Ammon's horn (tissue), 1 donor: ENCODE measurements at regions not wholly inside any gene's neighbourhood (a gene's known extent, or its start where the extent isn't known, plus 50 kb on each side); places are given as distances from the start of the nearest gene placed in this dataset.
"Not testable (repeated sequence)": the region's sequence is repeated elsewhere in the genome, so short reads cannot be mapped to it uniquely, and the experiment has no call there.

Source experiments
- DNase-seq: peaks from one replicate; pipeline ENCODE4 v3.0.0-alpha.2; 2016; ENCODE audit warnings: low spot score

DNA sequence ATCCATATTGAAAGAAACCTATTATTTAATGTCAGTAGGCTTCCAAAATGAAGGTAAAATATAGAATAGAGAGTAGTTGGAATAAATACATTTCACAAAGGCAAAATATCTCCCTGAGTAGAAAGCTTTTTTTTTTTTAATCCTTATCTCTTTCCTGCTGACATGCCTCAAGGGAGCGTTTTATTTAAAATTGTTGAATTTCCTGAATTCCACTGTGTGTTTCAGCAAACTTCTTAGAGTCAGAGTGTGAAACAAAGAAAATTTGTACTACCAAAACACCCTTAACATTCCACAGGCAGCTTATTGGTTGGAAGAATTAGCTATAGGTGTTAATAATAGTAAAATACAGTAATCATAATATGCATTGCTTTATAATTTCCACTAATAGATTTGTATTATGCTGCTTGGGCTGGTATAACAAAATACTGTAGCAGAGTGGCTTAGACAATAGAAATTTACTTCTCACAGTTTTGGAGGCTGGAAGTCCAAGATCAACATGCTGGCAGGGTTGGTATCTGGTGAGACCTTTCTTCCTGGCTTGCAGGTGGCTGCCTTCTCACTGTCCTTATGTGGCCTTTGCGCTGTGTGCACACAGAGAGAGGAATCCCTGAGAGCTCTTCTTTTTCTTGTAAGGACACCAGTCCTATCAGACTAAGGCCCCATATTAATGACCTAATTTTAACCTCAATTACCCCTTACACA, 468.4 kb upstream of the C1orf87 start:
- no peak for DNase-seq

DNA sequence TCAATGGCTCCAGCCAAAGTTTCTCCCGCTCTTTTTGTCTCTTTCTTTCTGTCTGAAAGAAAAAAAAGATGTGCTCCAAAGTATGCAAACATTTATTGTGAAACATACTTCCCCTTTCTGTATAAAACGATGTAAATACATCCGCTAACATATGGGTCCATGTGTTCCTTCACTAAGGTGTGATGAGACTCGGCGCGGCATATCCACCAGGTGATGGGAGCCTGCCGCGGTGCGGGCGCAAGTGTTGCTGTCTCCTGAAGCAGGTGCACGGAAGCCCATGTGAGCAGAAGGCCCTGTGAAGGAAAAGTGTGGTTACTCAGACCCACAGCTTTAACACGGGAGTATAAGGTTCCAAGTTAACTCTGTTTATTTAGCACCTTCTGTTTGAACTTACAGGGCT, 466.6 kb upstream of the C1orf87 start:
- DNase-seq = no peak

DNA sequence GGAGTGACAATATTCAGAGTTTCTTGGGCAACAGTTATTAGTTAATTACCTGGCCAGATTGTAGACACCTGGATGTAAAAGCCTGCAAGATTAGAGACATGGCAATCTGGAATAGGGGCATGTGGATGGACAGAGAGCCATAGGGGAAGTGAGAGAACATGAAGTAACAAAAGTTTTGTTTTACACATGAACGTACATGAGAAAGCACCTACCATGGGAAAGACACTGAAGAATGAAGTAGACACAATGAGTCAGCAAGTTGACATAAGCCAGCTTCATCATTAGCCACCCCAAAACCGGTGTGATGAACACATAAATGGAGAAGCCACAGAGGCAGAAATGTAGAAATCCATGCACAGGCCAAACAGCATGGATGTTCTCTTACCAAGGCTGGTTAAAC, 462.1 kb upstream of the C1orf87 start:
- no peak for DNase-seq

DNA sequence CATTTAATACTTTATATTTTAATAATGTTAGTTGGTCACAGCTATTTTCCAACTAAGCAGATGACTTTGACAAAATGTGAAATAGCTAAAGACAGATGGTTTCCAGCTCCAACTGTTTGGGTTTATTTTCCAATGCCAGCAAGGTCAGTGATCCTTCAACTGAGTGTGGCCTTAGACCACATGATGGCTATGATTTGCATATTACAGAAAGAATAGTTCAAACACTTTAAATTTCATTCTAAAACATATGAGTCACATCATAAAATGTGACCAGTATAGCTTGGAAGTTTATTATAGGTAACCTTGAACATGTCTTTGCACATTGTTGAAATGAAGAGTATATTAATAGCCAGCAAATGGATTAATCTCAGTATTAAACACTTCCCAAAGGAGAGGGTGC, 454.0 kb upstream of the C1orf87 start:
- DNase-seq = no peak

DNA sequence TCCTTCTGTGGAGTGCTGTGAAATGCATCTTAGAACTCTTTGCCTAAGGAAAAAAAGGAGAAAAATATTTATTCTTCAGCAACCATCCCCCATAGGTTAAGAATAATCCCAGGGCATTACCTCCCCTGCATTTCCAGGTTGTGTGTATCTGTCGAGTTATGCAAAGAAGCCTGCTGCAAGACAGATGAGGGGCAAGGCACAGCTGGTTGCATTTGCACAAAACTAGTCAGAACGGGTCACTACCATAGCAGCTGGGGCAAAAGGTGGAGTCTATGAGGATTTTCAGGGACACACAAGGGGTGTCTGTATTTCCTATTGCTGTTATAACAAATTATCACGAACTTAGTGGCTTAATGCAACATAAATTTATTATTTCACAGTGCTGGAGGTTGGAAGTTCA, 443.4 kb upstream of the C1orf87 start:
- DNase-seq = no peak

DNA sequence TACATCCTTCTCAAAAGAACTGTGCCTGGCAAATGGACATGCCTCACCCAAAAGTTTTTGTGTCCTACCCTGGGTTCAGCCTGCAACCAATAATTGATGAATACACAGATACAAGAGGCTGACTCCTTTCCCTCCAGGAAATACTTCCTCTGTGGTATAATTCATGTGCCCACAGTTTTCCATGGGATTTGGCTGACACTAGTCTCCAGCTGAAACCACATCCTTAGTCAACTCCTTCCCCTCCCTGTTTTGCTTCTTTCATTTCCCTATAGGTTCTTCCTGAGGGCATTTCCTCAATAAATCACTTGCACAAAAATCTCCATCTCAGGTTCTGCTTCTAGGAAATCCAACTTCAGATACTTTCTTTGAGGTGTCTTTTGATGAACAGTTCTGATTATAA, 436.6 kb upstream of the C1orf87 start:
- DNase-seq = no peak

DNA sequence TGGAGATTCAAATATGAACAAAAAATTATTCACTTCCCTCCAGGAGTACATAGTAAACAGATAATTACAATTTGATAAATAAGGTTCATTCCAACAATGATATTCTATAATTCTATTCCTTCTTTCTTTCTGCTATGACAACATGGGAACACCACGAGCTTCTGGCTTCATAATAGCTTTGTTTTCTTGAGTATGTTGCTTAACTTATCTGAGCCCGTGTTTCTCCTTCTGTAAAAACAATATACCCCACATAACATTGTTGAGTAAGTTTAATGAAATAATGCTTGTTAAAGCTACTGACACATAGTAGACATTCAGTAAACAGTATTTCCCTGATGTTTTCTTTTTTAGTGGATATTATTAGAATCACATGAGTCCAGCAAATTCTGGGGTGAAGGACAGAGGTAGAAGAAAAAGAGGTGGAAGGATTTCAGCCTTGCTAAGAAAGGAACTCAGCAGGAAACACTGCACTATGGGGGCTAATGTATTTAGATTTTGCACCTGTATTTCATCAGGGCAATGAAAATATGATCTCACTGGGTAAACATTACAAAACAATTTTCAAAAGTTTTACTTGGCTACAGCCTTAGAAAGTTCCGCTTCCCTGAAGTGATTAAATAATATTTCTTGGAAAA, 430.8 kb upstream of the C1orf87 start:
- no peak for DNase-seq

DNA sequence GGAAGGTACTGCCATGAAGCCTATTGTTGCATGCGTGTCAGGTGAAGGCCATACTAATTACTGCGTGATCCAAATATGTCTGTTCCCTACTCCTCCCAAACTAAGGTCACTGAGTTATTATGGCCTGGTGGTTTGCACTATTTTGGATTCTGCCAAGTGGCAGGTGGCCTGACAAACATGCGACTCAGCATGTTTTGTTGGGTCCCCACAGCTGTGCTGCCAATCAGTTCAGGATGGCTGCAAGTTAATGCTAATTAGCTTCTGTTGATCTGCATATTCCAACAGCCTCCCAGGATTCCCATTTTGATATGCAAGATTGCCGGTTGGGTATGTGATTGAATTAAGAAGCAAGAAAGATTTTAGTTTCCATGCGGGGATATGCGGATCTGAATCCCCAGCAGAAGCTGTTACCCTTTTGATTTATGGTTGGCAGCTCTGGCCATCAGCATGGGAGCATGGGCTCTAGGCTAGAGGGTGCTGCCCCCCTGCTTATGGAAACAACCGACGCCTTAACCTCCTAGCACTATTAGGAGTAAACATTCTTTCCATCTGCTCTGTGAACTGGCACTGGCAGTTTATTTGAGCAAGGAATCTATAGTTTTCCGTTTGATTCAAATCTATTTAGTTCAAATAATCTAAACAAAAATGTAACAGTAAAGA, 429.8 kb upstream of the C1orf87 start:
- DNase-seq = no peak

DNA sequence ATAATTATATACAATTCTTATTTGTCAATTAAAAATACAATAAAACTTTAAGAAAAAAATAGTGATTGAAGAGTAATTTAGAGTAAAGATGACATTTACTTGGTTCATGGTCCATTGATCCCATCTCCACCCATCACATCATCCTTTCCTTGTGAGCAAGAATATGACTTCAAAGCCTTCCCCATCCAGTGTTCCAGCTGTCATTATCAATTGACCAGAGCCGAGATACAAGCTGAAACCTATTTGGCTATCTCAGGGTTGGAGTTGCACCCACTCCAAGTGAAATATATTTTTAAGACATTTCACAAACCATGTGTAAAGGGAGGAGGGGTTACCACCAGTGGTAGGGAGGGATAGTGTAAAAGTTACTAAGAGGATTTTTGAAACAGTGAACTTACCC, 428.9 kb upstream of the C1orf87 start:
- no peak for DNase-seq

DNA sequence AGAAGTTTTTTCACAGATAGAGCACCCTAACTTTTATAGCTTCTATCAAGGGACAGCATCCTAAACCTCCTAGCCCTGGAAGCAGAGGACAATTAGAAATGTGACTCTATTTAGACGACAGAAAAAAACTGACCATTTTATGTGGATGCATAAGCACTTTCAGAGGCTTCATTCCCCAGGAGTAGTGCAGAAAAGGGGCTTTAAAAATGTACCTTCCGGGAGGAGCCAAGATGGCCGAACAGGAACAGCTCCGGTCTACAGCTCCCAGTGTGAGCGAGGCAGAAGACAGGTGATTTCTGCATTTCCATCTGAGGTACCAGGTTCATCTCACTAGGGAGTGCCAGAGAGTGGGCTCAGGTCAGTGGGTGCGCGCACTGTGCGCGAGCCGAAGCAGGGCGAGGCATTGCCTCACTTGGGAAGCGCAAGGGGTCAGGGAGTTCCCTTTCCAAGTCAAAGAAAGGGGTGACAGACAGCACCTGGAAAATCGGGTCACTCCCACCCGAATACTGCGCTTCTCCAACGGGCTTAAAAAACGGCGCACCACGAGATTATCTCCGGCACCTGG, 416.4 kb upstream of the C1orf87 start:
- DNase-seq = not testable (repeated sequence)

DNA sequence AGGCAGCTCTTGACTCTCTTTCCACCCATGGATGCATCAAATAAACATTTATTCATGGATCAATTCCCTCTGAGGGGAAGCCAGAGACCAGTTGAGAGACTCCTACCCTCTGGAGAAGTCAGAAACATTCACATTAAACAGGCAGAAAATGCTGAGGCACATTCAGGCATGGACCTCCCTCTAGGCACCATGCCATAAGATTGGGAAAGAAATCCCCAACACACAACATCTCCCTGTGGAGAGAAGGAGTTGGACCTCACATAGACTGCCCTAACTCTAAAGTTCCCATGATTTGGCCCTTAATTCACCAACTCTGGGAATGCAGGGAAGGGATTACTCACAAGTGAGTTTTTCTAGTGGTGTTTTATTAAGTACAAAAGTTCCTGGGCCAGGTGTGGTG, 415.3 kb upstream of the C1orf87 start:
- DNase-seq = no peak

DNA sequence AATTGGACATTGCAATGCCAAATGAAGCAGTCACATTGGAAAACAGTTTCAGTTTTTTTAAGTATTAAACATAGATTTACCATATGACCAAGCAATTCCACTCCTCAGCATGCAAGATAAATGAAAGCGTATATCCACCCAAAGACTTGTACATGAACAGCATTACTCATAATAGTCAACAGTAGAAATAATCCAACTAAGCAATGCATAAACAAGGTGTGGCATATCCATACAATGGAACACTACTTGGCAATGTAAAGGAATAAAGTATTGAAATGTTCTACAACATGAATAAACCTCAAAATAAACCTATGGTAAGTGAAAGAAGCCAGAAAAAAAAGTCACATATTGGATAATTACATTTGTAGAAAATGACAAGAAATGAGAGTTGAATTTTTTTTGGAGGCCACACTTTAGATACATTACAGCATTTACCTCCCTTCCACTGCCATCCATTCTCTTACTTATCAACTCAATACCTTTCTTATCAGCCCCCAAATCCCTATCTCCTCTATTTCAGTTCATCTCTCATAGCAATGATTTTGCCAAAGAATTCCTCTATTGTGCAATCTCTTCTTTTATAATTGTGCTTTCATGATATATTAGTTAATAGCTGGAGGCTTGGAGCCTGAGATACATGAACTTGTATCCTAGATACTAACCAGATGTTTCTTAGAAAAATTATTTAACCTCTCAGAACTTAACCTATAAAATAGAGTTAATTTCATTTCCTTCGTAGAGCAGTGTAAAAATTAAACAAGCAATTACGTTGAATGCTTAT, 414.2 kb upstream of the C1orf87 start:
- DNase-seq = no peak

DNA sequence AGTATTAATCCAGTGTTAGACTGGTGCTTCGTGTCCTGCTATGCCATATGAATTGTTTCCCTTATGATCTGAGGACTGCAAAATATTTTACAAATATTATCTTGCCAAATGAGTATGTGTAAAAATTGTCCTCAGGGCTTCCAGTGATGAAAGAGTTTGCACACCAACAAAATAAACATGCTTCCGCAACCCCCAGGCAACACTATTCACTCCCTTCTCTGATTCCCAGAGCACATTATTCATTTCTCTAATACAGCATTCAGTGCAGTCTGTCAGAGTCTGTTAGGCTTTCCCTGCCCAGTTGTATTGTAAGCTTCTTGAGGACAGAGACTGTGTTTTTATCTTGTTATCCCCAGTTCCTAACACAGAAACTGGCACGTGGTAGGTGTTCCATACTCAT, 409.9 kb upstream of the C1orf87 start:
- DNase-seq = no peak

DNA sequence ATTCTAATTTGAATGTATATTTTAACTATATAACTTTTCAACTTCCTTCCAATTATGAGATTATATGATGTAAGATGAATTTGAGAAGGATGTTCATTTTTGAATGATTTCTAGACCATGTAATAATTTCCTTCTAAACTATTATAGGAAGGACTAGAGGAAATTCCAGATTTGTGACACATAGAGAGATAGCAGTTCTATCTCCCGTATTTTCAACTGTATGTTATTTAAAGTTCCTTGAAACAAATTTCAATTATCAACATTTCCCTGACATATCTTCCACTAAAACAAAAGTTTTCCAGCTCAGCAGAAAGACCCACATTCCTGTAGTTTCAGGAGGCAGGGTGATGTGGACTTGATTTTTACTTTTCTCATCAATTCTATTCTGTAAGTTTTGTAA, 396.7 kb upstream of the C1orf87 start:
- DNase-seq = no peak

DNA sequence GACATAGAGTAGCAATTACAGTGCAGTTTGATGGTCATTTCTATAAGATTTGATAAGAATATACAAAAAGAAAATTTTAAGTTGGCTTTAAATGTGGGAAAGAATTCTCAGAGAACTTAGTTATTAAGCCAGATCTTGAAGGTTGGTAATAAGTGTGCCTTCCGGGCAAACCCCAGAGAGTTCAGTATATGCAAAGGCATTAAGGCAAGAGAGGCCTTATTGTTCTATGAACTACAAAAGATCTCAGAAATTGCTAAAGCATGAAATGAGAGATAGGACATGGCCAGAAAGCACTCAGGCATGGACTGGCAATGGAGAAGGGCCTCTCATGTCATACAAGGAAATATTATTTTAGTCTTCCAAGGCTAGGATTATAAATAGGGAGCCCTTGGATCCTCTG, 390.2 kb upstream of the C1orf87 start:
- DNase-seq = no peak

DNA sequence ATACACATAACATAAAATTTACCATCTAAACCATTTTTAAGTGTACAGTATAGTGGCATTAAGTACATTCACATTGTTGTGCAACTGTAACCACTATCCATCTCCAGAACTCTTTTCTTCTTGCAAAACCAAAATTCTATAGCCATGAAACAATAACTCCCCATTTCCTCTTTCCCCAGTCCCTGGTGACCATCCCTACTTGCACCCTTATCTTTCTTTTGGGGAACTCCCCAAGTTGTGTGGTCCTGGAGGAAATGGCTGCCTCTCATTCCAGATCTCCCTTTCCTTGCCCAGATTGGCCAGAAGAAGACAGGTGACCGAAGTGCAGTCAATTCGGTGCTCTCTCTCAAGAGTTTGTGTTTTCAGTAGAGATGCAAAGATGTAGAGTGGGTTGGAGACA, 389.6 kb upstream of the C1orf87 start:
- DNase-seq = no peak

DNA sequence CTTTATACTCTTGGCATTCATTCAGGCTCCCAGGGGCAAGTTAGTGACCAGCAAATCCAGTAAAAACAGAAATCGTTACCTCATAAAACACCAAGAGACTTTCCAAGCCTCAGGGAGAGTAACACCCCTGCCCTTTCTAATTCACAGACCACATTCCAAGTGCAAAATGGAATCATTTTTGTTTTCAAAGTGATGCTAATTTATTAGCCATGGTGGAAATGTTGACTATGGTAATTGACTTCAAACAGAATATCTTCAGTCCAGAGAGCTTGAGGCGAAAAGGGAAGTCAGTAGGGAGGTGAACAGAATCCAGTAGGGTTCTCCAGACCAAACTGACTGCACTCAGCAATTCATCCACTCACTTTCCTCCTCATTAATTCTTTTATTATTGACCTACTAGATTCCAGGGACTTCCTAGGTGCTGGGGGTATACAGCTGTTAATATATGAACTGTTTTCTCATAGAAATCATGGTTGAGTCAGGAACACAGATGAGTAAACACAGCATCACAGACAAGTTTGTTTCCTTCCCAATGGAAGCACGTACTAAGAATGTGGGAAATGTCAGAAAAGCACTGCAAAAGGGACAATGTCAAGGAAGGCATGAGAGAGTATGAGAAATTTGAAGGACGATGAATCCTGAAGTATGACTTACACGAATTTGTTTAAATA, 388.5 kb upstream of the C1orf87 start:
- no peak for DNase-seq

DNA sequence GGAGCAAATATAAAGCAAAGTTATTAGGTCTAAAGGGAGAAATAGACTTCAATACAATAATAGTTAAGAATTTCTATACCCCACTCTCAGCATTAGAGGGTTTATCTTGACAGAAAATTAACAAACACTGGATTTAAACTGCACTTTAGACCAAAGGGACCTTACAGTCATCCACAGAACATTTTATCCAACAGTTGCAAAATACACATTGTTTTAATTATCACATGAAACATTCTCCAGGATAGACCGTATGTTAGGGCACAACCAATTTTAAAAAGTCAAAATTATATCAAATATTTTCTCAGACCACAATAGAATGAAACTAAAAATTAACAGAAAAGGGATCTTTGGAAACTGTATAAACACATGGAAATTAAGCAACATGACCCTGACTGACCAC, 384.5 kb upstream of the C1orf87 start:
- no peak for DNase-seq

DNA sequence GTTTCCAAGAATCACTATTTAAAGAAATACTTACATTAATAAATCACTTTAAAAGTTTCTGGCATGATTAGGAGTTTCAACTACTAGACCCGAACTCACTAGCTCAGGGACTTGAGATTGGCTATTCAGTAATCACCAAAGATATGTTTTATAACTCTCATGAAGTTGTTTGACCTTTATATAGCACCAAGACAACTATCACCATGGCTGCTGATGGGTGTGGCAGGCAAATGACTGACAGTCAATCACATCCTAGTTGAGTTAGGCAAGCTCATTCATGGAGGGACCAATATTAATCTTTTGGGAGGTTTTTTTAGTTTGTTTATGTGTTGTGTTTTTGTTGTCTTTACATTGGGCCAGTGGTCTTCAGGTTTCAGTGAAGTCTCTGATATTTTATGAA, 376.3 kb upstream of the C1orf87 start:
- no peak for DNase-seq

DNA sequence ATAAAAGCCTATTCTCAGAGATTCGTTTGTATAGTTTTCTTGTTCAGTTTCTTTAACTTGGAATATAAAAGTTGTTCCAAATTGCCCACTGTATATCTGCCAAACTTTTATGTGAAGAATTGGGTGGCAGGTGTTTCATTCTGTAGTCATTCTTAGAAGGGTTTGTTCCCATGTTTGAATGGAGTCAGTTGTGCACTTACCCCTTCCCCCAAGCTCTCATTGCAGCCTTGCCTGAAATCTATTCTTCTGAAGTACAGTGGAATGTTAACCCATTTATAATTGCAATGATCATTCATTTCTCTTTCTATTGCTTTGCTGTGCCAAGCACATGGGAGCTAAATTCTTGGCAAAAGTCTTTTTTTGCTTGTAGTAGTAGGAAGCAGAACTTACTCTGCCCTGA, 375.3 kb upstream of the C1orf87 start:
- peak; percentile 8 for DNase-seq

DNA sequence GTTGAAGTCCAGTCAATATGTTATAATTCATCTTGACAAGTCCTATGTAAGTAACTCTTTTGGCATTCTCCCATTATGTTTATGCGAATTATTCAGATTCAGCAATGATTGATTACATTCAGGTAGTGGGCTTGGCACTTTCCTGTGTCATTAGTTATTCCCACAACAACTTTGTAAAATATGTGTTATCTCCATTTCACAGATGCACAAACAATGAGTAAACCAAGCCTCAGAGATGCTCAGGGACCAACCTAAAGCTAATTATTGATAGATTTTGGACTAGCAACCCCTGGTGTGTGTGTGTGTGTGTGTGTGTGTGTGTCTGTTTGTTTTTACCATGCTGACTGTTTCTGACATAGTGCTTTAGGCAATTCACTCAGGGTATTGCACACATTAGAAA, 371.1 kb upstream of the C1orf87 start:
- DNase-seq = no peak

DNA sequence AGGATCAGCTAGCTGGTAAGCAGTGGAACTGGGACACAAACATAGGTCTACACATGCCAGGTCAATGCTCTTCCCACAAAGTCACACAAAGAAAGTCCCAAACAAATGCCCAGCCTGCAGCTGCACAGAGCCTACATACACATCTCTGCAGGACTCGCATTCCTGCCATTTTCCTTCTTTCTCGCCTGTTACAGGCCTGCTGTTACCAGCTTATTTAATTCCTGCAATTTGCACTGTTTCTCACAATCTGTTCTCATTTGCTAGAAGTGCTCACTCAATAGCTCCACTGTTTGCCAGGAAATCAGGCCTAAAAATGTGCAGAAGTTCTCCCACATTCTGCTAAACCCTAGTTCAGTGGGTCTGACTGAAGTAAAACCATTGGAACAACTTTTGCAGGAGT, 362.6 kb upstream of the C1orf87 start:
- peak; percentile 65 for DNase-seq
